Renal cortical epithelial cell (primary cell): ENCODE measurements at regions not wholly inside any gene's neighbourhood (a gene's known extent, or its start where the extent isn't known, plus 50 kb on each side); places are given as distances from the start of the nearest gene placed in this dataset.

Source experiments
- DNase-seq: peaks from one replicate; pipeline ENCODE4 v3.0.0-alpha.2; 2011; ENCODE audit warnings: low read depth

DNA sequence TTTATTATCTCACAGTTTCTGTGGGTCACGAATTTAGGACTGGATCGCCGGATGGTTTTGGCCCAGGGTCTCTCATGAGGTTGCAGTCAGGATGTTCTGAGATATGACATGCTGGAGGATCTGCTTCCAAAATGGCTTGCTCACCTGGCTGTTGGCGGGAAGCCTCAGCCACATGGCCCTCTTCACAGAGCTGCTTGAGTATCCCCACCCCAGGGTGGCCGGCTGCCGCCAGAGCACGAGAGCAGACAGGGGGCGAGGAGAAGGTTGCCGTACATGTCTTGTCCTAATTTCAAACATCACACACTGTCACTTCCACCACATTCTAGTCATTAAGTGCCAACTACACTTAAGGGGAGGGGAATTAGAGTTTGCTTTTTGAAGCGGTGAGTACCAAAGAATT, 365.8 kb downstream of the FGFR2 start:
- no peak for DNase-seq

- DNase-seq = no peak
Observed at GRCh38 chr10:121235692-121236091, 362.6 kb downstream of the FGFR2 start.

DNA sequence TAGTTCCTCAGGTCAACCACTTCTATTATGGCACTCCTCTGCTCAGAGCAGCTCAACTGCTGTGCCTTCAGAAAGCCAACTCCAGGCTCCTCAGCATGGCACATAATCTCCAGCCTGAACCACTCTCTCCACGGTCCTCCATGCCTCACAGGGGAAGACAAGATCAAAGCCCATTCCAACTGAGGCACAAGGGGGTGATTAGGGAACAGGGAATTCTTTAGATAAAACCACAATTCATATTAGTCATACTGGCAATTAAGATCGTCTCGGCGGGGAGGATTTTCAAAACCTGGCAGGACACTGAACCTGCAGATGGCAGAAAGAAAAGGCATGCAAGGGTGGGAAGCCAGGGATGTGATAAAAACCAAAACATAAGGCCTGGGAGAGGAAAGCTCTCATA, 361.6 kb downstream of the FGFR2 start:
- DNase-seq = no peak

DNA sequence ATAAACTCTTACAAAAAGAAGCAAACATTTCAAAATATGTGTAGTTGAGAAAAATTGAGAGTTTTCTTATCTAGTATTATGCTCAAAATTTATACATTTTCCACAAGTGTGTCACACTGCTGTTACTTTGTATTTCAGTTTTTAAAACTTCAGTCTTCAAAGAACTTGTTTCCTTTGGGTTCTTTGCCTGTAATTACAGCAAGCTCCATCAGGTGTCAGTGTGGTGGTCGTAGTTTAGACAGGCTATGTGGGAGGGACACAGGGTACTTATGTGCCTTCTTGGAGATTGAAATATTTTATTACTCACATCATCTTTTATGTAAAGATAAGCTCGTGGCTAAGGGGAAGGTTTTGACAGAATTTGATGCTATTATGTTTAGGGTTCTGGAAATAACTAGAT, 360.5 kb downstream of the FGFR2 start:
- DNase-seq = no peak

DNA sequence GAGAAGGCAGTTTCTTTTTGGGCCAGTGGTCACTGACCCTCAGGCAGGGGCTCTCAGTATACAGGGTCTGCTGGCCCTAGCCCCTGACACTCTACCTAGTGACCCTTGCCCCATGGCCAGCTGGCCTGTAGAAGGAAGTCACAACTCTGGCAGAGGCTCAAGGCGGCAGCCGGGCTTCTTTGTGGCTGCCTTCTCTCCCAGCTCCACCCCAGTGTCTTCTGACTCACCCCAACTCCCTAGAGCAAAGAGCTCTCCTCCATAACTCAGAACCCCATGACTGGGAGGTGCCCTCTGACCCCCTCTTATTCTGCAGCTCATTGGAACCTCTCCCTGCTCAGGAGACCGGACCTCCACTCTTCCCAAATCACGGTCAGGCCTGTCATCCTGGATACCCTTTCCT, 358.2 kb downstream of the FGFR2 start:
- no peak for DNase-seq

DNA sequence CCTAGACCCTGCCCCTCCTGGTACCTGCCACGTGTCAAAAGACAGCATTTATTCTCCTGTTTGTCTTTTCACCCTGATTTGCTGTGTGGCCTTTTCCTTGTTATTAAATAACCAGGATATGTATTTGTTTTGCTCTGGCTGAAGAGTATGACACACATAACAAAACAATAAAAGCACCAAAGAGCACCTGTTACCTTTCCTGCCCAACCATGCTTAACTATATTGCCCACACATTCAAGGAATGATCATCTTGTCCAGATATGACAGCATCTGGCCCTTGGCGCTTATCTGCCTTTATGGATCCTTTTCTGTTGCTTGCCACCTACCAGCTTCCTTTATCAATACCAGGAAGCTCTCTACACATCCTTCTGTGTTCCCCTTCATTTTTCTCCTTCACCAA, 357.7 kb downstream of the FGFR2 start:
- peak; percentile 9 for DNase-seq

DNA sequence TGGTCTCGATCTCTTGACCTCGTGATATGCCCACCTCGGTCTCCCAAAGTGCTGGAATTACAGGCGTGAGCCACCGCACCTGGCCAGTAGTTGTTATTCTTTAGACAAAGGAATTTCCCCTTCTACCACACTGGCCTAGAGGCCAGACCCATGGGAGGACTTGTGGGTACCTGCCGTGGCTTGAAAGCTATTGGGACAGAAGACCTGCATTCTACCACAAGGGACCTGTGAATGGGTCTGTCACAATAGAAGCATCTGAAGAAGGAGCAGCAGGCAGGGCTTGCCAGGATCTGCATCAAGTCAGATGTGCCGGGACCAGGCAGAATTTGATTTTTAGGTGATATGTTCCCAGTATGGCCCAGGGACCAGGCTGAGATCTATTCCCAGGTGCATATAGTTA, 356.9 kb downstream of the FGFR2 start:
- DNase-seq = no peak

DNA sequence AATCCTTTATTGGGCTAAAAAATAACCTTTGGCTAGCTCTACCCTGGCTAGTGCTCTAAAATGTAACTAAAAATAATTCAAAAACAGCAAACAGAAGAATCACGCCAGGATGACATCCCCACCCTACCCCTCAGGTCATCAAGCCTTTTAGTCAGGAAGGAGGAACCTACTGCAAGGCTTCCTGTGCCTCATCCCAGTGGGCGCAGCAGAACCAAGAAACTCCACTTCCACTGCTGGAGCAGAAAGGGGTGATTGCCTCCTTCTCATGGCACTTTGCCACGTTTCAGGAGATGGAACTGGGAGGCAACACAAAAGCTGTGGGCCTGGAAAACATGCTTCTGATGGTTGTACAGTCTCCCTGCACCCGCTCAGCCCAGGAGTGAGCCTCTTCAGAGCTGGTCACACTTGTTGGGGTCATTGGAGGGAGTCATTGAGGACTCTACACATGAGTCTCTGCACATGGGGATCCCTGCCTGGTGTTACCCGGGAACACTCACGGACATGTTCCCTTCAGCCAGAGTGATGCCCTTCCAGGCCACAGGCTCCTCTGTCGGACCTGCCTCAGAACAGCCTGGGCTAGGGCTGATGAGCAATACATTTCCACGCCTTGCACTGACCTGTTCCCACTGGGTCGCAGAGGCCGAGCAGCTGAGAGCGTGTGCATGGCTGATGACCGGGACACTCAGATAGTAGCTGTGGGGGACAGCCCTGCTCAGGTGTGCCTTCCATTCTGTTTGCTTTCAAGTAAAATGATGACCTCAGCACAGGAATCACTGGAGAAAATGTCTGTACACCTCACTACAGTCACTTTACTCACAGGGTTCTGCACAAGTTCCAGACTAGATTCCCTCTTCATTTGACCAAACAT, 355.3 kb downstream of the FGFR2 start:
- peak; percentile 6 for DNase-seq

GRCh38 chr10:121243609-121244241, 354.5 kb downstream of the FGFR2 start:
- no peak for DNase-seq

DNA sequence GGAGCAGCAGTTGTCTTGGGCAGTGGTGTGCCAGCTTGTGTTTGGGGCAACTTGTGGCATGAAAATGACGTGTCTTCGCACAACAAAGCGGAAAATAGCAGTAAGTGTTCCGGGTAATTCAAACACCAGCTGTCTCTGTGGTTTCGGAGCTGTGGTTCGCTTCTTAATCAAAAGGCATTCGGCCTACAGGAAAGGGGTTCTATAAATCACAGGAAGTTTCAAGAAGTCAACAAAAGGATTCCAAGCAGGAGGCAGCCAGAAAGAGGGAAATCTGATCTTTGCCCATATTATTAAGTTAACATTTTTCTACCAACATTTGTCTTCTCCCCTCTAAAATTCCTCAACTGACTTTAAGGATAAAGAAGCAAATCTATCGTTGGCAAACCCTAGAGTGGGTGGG, 353.4 kb downstream of the FGFR2 start:
- DNase-seq = no peak

GRCh38 chr10:121245754-121246153, 352.5 kb downstream of the FGFR2 start:
- DNase-seq = no peak

- no peak for DNase-seq
Observed at GRCh38 chr10:121248266-121248665, 350.0 kb downstream of the FGFR2 start.

DNA sequence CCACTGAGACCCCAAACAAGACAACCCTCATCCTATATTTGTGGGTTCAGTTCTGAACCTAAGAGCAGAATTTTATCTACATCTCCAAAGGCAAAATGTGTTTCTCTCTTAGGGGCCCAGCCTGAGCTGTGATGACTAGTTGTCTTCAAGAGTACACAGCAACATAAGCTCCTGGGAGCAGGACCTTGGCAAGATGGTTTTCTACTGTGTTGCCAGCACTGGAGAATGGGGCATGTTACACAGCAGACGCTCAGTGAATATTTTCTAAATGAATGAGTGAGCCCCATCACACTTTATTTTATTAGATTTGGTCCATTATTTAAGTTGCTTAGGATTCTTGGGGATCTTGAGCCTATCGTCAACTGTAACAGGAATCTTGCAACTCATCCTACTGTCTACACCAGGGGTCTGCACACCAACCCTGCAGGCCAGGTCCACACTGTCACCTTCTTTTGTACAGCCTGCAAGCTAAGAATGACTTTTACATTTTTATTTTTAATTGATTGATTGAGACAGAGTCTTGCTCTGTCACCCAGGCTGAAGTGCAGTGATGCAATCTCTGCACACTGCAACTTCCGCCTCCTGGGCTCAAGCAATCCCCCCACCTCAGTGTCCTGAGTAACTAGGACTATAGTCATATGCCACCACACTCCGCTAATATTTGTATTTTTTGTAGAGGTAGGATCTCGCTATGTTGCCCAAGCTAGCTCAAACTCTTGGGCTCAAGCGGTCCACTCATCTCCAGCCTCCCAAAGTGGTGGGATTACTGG, 347.1 kb downstream of the FGFR2 start:
- DNase-seq = no peak

DNA sequence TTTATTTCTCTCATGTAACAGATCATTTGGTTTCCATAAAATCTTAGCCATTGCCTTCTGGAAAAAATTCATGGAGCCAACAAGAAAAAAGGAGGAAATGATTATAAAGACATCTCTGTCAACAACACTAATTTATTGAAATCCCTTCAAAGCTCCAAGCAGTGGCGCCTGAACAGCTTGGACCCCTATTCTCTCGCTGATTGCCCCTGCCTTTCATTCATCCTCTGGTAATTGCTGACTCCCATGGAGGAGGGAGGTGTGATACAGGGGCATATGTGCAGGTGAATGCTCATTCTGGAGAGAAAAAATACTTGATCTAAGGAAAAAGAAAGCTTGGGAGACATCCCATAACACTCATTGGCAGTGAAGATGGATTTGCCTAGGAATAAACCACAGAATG, 345.5 kb downstream of the FGFR2 start:
- no peak for DNase-seq

DNA sequence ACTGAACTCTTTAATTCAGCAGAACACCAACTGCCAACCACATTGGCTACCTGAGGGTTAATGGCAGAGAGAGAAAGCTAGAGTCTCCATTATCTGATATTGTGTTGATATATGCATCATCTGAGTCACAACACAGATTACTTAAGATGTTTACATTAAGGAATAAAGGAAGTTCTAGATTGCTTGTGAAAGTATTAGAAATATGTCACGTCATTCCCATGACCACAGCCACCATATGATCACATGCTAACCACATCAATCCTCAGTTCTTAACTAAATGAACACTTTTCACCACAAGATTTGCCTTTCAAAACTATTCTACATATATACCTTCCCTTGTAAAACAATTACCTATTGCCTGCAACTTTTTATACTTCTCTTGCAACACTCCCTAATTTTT, 337.9 kb downstream of the FGFR2 start:
- DNase-seq = no peak

- no peak for DNase-seq
Observed at GRCh38 chr10:121261665-121262064, 336.6 kb downstream of the FGFR2 start.

DNA sequence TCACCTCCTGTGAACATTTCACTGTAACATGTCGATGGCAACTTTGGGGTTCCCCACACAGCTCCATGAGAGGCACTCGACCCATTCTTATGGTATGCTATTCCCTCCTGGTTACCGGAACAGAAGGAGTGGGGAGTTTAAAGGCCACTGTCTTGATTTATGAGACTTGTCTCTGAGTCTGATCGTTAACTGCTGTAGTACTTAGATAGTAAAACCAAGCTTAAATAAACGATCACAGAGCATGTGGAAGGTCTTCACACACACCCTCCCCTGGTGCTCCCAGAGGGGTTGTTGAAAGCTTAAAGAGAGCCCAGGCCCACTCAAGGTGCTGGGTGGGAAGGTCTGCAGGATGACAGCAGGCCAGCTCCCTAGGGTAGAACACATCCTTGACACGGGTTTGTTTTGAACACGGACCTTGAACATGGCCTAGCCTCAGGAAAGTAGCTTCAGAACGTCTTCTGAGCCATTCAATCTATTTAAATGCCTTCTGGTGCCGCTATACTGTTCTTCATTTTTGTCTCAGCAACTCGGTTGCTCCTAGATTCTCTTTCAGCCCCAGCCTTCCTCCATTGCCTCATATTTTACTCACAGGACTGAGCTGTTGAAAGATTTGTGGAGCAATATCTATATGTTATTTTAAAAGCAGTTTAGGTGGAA, 335.3 kb downstream of the FGFR2 start:
- no peak for DNase-seq

- DNase-seq = no peak
Observed at GRCh38 chr10:121263431-121263783, 334.8 kb downstream of the FGFR2 start.

DNA sequence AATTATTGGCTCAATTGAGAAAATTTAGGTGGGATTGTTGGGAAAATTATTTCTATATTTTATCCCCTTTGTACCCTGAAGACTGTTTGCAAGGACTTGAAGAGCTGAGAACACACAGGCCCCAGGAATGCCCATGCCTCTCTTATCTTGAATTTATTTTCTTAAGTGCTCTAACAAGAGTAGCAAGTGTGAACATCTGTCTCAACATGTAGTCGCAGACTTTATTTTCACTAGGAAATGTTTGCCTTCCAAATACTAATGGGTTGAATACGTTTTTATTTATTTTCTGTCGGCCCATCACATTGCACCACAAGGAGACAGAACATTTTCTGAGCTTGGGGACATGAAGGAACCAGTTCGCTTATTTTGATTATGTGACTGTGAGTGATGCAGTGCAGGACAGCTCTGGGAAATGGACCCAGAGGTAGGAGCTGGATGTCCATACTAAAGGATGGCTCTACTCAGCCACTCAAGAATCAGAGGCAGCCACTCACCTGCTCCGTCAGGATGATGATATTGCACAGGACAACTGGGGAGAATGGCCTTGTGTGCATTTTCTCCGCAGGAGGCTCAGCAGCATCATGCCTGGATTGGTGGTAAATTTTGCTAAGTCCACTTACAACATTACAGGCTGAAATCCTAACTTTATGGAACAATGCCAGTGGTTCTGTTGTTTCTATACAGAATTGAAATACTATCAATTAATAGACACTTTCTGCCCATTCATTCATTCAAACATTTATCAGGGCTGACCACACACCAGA, 332.7 kb downstream of the FGFR2 start:
- DNase-seq = no peak

DNA sequence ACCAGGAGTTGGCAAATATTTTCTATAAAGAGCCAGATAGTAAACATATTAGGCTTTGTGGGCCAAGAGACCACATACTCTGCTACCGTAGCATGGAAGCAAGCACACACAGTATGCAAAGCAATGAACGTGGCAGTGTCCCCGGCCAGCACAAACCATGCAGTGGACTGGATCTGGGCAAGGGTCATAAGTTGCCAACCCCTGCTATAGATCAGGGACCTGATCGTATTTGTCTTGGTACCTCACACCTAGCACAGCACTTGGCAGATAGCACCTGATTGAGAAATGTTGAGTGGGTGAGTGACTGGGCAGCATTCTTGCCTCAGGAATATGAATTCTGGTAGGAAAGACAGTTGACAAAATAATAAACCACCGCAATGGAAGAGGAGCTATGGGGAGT, 331.9 kb downstream of the FGFR2 start:
- DNase-seq = no peak

- DNase-seq = no peak
Observed at GRCh38 chr10:121267236-121268003, 330.8 kb downstream of the FGFR2 start.
